Glutamatergic neuron (in vitro differentiated cells): ENCODE measurements at regions not wholly inside any gene's neighbourhood (a gene's known extent, or its start where the extent isn't known, plus 50 kb on each side); places are given as distances from the start of the nearest gene placed in this dataset.

ENCODE experiments used
- DNase-seq: peaks from one replicate; pipeline ENCODE4 v3.0.0; 2022
- H3K27ac Mint-ChIP-seq: one replicate; pipeline ENCODE4 v1.8.0; 2020; ENCODE audit warnings: mild to moderate bottlenecking, mixed read lengths, inconsistent platforms; ENCODE audit not compliant: unreplicated experiment
- H3K27me3 Mint-ChIP-seq: one replicate; pipeline ENCODE4 v1.8.0; 2020; ENCODE audit warnings: mild to moderate bottlenecking, moderate library complexity, mixed read lengths, inconsistent platforms; ENCODE audit not compliant: unreplicated experiment
- H3K36me3 Mint-ChIP-seq: one replicate; pipeline ENCODE4 v1.8.0; 2020; ENCODE audit warnings: mild to moderate bottlenecking, mixed read lengths, inconsistent platforms; ENCODE audit not compliant: unreplicated experiment
- H3K4me1 Mint-ChIP-seq: one replicate; pipeline ENCODE4 v1.8.0; 2020; ENCODE audit warnings: mild to moderate bottlenecking, low read depth, mixed read lengths, inconsistent platforms; ENCODE audit not compliant: unreplicated experiment
- H3K4me3 Mint-ChIP-seq: one replicate; pipeline ENCODE4 v1.8.0; 2020; ENCODE audit warnings: mild to moderate bottlenecking, mixed read lengths, inconsistent platforms; ENCODE audit not compliant: unreplicated experiment
- H3K9me3 Mint-ChIP-seq: one replicate; pipeline ENCODE4 v1.8.0; 2020; ENCODE audit warnings: mild to moderate bottlenecking, moderate library complexity, mixed read lengths, inconsistent platforms; ENCODE audit not compliant: unreplicated experiment
- TF ChIP-seq, protein P1 (sequence below): fragments of 200-600 bp; sonication (generic); IDR thresholded peaks from one replicate; pipeline ENCODE4 v1.5.0; 2021; ENCODE audit not compliant: partially characterized antibody, unreplicated experiment

- TF ChIP-seq, protein P1, sequence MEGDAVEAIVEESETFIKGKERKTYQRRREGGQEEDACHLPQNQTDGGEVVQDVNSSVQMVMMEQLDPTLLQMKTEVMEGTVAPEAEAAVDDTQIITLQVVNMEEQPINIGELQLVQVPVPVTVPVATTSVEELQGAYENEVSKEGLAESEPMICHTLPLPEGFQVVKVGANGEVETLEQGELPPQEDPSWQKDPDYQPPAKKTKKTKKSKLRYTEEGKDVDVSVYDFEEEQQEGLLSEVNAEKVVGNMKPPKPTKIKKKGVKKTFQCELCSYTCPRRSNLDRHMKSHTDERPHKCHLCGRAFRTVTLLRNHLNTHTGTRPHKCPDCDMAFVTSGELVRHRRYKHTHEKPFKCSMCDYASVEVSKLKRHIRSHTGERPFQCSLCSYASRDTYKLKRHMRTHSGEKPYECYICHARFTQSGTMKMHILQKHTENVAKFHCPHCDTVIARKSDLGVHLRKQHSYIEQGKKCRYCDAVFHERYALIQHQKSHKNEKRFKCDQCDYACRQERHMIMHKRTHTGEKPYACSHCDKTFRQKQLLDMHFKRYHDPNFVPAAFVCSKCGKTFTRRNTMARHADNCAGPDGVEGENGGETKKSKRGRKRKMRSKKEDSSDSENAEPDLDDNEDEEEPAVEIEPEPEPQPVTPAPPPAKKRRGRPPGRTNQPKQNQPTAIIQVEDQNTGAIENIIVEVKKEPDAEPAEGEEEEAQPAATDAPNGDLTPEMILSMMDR, result peak; percentile 95
- peaks cover 10% of the 10 kb centered on the region for H3K36me3 Mint-ChIP-seq
- no peak overlapping the region for H3K27ac Mint-ChIP-seq
- peak overlapping the region; percentile 69 for H3K4me3 Mint-ChIP-seq
- H3K9me3 Mint-ChIP-seq, result peaks cover 9% of the 10 kb centered on the region
- peak; percentile 87 for DNase-seq
- no peaks in the 10 kb centered on the region for H3K4me1 Mint-ChIP-seq
- peaks cover 11% of the 10 kb centered on the region for H3K27me3 Mint-ChIP-seq
These were observed 120.1 kb upstream of the FZD10 start for GRCh38 chr12:130041983-130042812.

DNA sequence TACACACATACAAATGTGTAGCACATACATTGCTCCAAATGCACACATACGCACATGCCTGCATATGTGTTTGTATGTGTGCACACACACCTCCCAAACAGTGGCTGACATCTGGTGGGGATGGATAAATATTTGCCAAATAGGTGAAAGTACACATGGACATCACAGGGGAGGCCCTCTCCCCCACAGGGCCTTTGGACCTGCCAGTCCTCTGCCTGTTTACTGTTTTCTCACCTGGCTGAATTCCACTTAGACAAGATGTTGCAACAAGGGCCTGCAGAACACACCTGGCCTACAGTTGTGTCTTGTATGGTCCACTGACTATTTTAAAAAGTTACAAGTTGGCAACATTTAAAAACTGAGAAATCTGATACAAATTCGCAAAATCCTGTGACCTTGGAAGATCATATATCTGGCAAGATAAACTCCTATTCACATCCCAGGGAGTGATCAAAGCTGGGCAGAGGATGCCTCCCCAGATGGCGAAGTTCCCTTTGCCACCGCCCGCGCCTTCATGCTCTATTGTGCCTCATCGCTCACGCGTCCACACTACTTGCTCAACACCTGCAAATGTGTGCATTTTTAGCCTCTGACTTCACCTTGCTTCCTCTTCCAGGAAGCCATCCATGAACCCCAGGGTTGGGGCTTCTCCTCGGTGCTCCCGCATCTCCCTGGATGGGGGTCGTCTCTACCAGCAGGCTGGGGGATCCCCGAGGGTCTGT lies 118.4 kb upstream of the FZD10 start:
- Mint-ChIP-seq H3K27me3 (peaks cover 13% of the 10 kb centered on the region), H3K27ac (peak overlapping the region; percentile 43), H3K9me3 (peaks cover 12% of the 10 kb centered on the region), H3K36me3 (peaks cover 6% of the 10 kb centered on the region), H3K4me3 (no peak overlapping the region), H3K4me1 (no peaks in the 10 kb centered on the region)
- TF ChIP-seq, protein P1, result no peak
- no peak for DNase-seq

DNA sequence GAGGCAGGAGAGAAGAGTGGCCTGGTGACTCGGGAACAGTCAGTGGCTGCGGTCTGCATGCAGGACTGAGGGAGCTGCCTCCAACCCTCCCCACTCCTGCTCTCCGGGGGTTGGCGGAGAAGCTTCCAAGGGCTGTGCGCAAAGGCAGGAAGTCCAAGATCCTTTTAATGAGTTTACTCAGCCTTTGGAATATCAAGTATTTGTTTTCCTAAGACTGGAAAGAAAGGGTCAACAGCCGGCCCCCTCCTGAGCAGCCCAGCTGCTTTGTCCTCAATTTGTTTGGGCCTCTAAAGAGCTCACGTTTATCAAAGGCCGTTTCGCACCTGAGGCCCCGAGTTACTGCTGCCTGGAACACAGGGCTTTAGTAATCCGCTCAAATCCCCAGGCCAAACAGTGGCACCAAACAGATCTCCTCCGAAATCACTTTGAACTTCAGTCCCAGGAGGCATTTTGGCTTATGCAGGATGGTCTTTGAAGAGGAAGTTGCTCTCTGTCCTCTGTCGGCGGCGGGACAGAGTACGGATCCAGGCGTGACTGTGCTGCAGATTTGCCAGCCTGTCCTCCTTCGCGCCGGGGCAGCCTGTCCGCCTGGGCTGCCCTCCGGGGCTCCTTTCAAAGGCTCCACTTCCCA lies 117.2 kb upstream of the FZD10 start:
- peaks cover 13% of the 10 kb centered on the region for H3K27me3 Mint-ChIP-seq
- TF ChIP-seq, protein P1, result no peak
- H3K4me3 Mint-ChIP-seq, result no peak overlapping the region
- no peak overlapping the region for H3K27ac Mint-ChIP-seq
- H3K36me3 Mint-ChIP-seq, result peaks cover 6% of the 10 kb centered on the region
- DNase-seq, result no peak
- no peaks in the 10 kb centered on the region for H3K4me1 Mint-ChIP-seq
- peaks cover 12% of the 10 kb centered on the region for H3K9me3 Mint-ChIP-seq

DNA sequence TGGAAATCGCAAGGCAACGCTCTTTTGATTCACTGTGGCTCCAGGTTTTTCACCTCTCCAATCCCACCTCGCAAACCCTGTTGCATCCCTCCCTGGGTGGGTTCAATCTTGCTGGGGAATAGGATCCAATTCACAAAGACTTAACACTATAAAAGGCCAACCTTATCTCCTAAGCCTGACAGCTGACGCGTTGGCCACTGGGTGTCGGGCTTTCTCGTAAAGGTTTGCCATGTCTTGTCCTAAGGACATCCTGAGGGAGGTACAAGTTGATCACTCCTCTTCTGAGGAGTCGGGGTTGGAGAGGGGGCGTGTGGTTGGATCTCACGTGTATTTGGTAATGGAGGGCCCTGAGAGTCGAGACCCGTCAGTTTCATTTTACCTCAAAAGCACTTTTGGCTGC lies 112.6 kb upstream of the FZD10 start:
- Mint-ChIP-seq H3K27ac (no peak overlapping the region), H3K9me3 (peaks cover 7% of the 10 kb centered on the region), H3K4me3 (no peak overlapping the region), H3K4me1 (no peaks in the 10 kb centered on the region), H3K27me3 (peaks cover 11% of the 10 kb centered on the region), H3K36me3 (no peaks in the 10 kb centered on the region)
- DNase-seq, result no peak
- TF ChIP-seq, protein P1, result no peak

GRCh38 chr12:130051900-130052299 lies 110.4 kb upstream of the FZD10 start:
- peaks cover 11% of the 10 kb centered on the region for H3K27me3 Mint-ChIP-seq
- H3K4me1 Mint-ChIP-seq, result no peaks in the 10 kb centered on the region
- peaks cover 8% of the 10 kb centered on the region for H3K36me3 Mint-ChIP-seq

More at GRCh38 chr12:130051900-130052299, 110.4 kb upstream of the FZD10 start:
- no peak for DNase-seq
- H3K4me3 Mint-ChIP-seq, result no peak overlapping the region
- TF ChIP-seq, protein P1, result no peak
- H3K9me3 Mint-ChIP-seq, result peaks cover 10% of the 10 kb centered on the region
- no peak overlapping the region for H3K27ac Mint-ChIP-seq
